Endothelial cell (in vitro differentiated cells): ENCODE measurements at regions not wholly inside any gene's neighbourhood (a gene's known extent, or its start where the extent isn't known, plus 50 kb on each side); places are given as distances from the start of the nearest gene placed in this dataset.

Experiments used
- DNase-seq: peaks from one replicate; pipeline ENCODE4 v3.0.0; 2021; ENCODE audit warnings: low spot score
- H3K27ac Mint-ChIP-seq: one replicate; pipeline ENCODE4 v1.8.0; 2021; ENCODE audit warnings: mixed read lengths, inconsistent platforms; ENCODE audit not compliant: unreplicated experiment
- H3K27me3 Mint-ChIP-seq: one replicate; pipeline ENCODE4 v1.8.0; 2021; ENCODE audit warnings: mild to moderate bottlenecking, moderate library complexity, mixed read lengths, inconsistent platforms; ENCODE audit not compliant: unreplicated experiment
- H3K36me3 Mint-ChIP-seq: one replicate; pipeline ENCODE4 v1.8.0; 2021; ENCODE audit warnings: mild to moderate bottlenecking, low read depth, mixed read lengths, inconsistent platforms; ENCODE audit not compliant: unreplicated experiment
- H3K4me1 Mint-ChIP-seq: one replicate; pipeline ENCODE4 v1.8.0; 2021; ENCODE audit warnings: mild to moderate bottlenecking, mixed read lengths, inconsistent platforms; ENCODE audit not compliant: unreplicated experiment
- H3K4me3 Mint-ChIP-seq: one replicate; pipeline ENCODE4 v1.8.0; 2021; ENCODE audit warnings: mild to moderate bottlenecking, mixed read lengths, inconsistent platforms; ENCODE audit not compliant: unreplicated experiment
- H3K9me3 Mint-ChIP-seq: one replicate; pipeline ENCODE4 v1.8.0; 2021; ENCODE audit warnings: mixed read lengths, inconsistent platforms; ENCODE audit not compliant: unreplicated experiment
- CTCF ChIP-seq: fragments of 200-600 bp; sonication (generic); IDR thresholded peaks from one replicate; pipeline ENCODE4 v1.5.0; 2021; ENCODE audit warnings: antibody characterized with exemption; ENCODE audit not compliant: unreplicated experiment

- Mint-ChIP-seq H3K27ac (no peak overlapping the region), H3K4me1 (no peaks in the 10 kb centered on the region), H3K36me3 (no peaks in the 10 kb centered on the region), H3K4me3 (no peak overlapping the region), H3K27me3 (no peaks in the 10 kb centered on the region), H3K9me3 (no peaks in the 10 kb centered on the region)
- no peak for TF ChIP-seq CTCF
- no peak for DNase-seq
These were observed 627.4 kb downstream of the TLR4 start for GRCh38 chr9:118331622-118332045.

- Mint-ChIP-seq H3K9me3 (no peaks in the 10 kb centered on the region), H3K4me3 (no peak overlapping the region), H3K27ac (no peak overlapping the region), H3K36me3 (no peaks in the 10 kb centered on the region), H3K4me1 (no peaks in the 10 kb centered on the region), H3K27me3 (no peaks in the 10 kb centered on the region)
- no peak for DNase-seq
- TF ChIP-seq CTCF, result no peak
These were observed 632.2 kb downstream of the TLR4 start for GRCh38 chr9:118336250-118336942.

GRCh38 chr9:118336943-118337330, 632.7 kb downstream of the TLR4 start:
- no peak overlapping the region for H3K4me3 Mint-ChIP-seq
- no peak overlapping the region for H3K27ac Mint-ChIP-seq
- no peaks in the 10 kb centered on the region for H3K9me3 Mint-ChIP-seq
- no peaks in the 10 kb centered on the region for H3K27me3 Mint-ChIP-seq
- H3K36me3 Mint-ChIP-seq, result no peaks in the 10 kb centered on the region
- H3K4me1 Mint-ChIP-seq, result no peaks in the 10 kb centered on the region
- TF ChIP-seq CTCF, result no peak
- DNase-seq, result no peak

- H3K4me3 Mint-ChIP-seq, result no peak overlapping the region
- H3K27me3 Mint-ChIP-seq, result no peaks in the 10 kb centered on the region
- TF ChIP-seq CTCF, result no peak
- H3K36me3 Mint-ChIP-seq, result no peaks in the 10 kb centered on the region
- no peak for DNase-seq
- no peak overlapping the region for H3K27ac Mint-ChIP-seq
- H3K4me1 Mint-ChIP-seq, result no peaks in the 10 kb centered on the region
- no peaks in the 10 kb centered on the region for H3K9me3 Mint-ChIP-seq
These were observed 655.8 kb downstream of the TLR4 start for GRCh38 chr9:118360036-118360435.

GRCh38 chr9:118362123-118362522, 657.9 kb downstream of the TLR4 start:
- Mint-ChIP-seq H3K36me3 (no peaks in the 10 kb centered on the region), H3K4me1 (no peaks in the 10 kb centered on the region), H3K4me3 (no peak overlapping the region), H3K9me3 (no peaks in the 10 kb centered on the region), H3K27me3 (no peaks in the 10 kb centered on the region), H3K27ac (no peak overlapping the region)
- no peak for DNase-seq
- no peak for TF ChIP-seq CTCF
